SIG-M5 treated with dmso at 0.1 percent for 504 hours (cell line): ENCODE measurements at regions not wholly inside any gene's neighbourhood (a gene's known extent, or its start where the extent isn't known, plus 50 kb on each side); places are given as distances from the start of the nearest gene placed in this dataset.

Experiments
- DNase-seq: peaks from one replicate; lab custom pipeline; 2025; ENCODE audit not compliant: unreplicated experiment; lab: John Stamatoyannopoulos, UW

- DNase-seq, result no peak
These were observed 144.3 kb downstream of the HSD17B3 start for GRCh38 chr9:96157675-96158074.

- DNase-seq, result no peak
These were observed 145.6 kb downstream of the HSD17B3 start for GRCh38 chr9:96156171-96156974.

GRCh38 chr9:96154081-96154480, 147.9 kb downstream of the HSD17B3 start:
- no peak for DNase-seq

GRCh38 chr9:96152550-96152949, 149.4 kb downstream of the HSD17B3 start:
- DNase-seq, result no peak

- DNase-seq, result peak; percentile 87
These were observed 151.4 kb downstream of the HSD17B3 start for GRCh38 chr9:96150324-96151227.

GRCh38 chr9:96149533-96150280, 152.3 kb downstream of the HSD17B3 start:
- DNase-seq, result no peak

- no peak for DNase-seq
These were observed 153.1 kb downstream of the HSD17B3 start for GRCh38 chr9:96148634-96149532.

GRCh38 chr9:96147029-96147428, 154.9 kb downstream of the HSD17B3 start:
- peak; percentile 83 for DNase-seq

- DNase-seq, result peak; percentile 82
These were observed 160.3 kb downstream of the HSD17B3 start for GRCh38 chr9:96141666-96142065.

GRCh38 chr9:96141128-96141474, 160.9 kb downstream of the HSD17B3 start:
- DNase-seq, result no peak

GRCh38 chr9:96140296-96141127, 161.5 kb downstream of the HSD17B3 start:
- no peak for DNase-seq

GRCh38 chr9:96139592-96140295, 162.2 kb downstream of the HSD17B3 start:
- peak; percentile 89 for DNase-seq

GRCh38 chr9:96138616-96139015, 163.4 kb downstream of the HSD17B3 start:
- DNase-seq, result no peak

- no peak for DNase-seq
These were observed 164.1 kb downstream of the HSD17B3 start for GRCh38 chr9:96137671-96138429.

GRCh38 chr9:96136992-96137670, 164.8 kb downstream of the HSD17B3 start:
- DNase-seq, result no peak

GRCh38 chr9:96135753-96136290, 166.2 kb downstream of the HSD17B3 start:
- DNase-seq, result no peak

- no peak for DNase-seq
These were observed 166.8 kb downstream of the HSD17B3 start for GRCh38 chr9:96135076-96135752.
